ENCODE measurements at regions not wholly inside any gene's neighbourhood (a gene's known extent, or its start where the extent isn't known, plus 50 kb on each side); places are given as distances from the start of the nearest gene placed in this dataset.
"Not testable (repeated sequence)": the region's sequence is repeated elsewhere in the genome, so short reads cannot be mapped to it uniquely, and the experiment has no call there.

DNA sequence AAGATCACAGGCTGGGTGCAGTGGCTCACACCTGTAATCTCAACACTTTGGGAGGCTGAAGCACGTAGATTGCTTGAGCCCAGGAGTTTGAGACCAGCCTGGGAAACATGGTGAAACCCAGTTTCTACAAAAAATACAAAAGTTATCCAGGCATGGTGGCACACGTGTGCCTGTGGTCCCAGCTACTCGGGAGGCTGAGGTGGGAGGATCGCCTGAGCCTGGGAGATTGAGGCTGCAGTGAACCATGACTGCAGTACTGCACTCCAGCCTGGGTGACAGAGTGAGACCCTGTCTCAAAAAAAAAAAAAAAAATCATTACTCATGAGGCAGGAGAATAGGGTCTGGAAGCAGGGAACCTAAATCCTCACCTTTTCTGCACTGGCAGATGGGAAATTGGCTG lies 79.1 kb upstream of the CLDN5 start:
- not testable (repeated sequence) for DNase-seq

DNA sequence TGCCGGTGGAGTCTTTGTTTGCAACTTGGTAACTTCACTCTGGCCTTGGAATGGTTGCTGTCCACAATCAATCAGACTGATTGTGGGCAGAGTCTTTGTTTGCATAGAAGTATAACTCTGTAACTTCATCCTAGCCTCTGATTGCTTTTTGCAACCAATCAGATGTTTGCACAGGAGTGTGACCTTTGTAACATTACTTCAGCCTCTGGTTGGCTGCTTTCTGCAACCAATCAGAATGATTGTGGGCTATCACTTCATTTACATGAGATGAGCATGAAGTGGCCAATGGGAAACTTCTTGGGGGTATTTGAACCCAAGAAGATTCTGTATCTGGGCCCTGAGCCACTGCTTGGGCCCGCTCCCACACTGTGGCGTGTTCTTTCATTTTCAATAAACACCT lies 79.6 kb upstream of the CLDN5 start:
- DNase-seq, result no peak

DNA sequence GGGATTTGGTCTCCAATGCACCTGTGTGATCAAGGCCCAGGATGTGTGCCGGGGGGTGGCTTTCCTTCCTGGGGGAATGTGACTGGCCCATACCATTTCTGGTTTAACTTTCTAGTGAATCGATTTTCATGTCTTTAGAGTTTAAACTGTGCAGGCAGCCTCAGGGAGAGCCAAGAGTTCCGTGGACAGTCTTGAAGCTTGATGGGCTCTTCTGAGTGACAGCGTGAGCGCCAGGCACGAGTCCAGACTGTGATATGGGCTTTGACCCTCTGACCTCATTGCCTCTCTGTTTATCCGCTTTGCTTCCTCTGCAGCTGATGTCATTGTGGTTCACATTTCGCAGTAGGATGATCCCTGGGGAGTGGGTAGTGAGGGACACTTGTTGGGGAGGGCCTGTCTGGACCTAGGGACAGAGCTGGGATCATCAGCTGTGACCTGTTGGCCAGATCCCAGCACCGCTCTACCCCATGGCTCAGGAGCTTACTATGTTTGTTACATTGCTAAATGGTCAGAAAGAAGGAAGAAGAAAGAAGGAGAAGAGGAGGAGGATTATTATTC lies 80.6 kb upstream of the CLDN5 start:
- DNase-seq, result no peak

DNA sequence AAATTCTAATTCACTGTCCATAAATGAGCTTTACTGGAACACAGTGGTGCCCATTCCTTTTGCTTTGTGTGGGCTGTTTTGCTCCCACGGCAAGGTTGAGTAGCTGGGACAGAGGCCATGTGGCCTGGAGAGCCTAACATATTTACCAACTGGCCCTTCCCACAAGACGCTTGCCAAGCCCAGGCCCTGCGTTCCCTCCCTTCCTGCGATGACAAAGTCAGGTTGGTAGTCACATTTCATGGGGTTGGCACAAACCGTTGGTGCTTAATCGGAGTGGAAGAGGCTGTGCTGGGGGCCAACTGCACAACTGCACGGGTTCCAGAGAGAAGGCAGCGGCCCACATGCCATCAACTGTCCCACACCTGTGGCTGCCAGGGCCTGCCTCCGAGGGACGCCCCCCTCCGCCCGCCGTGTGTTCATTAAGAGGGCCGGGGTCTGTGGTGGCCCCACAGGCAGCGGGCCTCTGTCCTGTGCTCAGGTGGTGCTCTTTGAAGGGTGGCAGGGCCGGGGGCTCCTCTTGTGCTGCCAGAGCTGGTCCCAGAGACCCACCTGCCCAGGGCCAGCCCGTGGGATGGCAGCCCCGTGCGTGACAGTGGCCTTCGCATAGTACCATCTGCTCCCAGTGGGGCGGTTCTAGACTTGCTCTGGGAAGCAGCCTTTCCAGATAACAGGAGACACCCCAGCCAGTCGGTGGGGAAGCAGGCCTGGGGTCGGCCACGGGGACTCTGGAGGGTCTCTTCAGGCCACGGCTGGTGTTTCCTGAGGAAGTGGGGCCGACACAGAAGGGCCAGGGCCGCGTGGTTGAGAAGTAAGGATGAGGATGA lies 81.5 kb upstream of the CLDN5 start:
- DNase-seq, result no peak

DNA sequence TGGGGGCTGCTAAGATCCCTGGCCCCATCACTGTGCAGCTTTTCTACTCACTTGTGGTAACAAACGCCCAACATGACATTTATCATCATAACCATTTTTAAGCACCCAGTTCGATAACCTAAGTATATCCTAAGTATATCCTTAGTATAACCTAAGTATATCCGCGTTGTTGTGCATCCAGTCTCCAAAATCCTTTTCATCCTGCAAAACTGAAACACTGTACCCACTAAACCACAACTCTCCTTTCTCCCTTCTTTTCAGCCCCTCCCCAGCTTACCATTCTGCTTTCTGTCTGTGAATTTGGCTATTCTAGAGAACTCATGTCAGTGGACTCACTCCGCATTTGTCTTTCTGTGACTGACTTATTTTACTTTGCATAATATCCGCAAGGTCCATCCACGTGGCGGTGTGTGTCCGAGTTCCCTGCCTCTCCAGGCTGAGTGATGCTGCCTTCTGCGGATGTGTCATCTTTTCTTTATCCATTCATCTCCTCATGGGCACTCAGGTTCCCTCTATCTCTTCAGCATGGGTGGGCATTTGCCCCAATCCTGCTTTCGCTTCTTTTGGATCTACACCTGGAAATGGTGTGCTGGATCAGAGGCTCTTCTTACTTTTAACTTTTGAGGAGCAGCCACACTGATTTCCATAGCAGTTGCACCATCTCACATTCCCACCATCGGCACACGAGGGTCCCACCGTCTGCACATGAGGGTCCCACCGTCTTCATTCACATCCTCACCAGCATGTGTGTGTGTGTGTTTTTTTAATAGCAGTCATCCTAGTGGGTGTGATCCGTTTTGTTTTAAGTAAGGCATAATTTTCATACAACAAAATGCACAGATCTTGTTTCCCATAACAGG lies 82.4 kb upstream of the CLDN5 start:
- DNase-seq, result no peak

DNA sequence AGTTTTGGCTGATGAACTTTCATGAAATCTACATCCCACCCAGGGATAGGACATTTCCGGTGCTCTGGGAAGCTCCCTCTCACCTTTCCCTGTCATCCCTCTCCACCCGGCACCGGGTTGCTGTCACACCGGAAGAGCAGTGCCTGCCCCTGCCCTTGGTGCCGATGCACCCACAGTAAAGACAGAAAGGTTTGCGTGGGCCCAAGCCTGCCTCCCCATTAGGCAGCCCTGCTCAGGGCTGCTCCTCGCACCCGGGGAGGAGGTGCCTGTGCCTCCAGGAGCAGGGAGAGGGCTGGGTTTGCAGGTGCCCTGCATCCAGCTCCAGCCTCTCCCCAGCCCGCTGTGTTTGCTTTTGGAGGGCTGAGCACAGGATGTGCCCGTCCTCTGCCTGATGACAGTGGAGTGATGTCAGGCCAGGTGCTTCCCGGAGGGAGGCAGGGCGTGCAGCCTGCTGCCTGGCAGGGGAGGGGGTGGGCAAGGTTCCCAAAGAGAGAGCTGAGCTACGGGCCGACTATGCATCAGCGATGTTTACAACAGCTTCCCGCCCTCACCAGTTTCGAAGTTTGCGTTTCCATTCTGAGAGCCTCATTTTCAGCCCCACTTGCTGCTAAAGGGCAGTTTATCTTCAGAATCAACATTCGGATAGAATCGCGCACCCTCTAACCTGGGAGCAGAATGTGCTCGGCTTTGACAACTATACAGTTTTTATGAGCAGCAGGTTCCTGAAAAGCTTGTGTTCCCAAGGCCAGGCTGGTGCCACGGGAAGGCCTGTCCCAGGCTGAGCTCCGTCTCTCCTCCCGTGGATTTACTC lies 83.2 kb upstream of the CLDN5 start:
- peak; percentile 75 for DNase-seq

DNA sequence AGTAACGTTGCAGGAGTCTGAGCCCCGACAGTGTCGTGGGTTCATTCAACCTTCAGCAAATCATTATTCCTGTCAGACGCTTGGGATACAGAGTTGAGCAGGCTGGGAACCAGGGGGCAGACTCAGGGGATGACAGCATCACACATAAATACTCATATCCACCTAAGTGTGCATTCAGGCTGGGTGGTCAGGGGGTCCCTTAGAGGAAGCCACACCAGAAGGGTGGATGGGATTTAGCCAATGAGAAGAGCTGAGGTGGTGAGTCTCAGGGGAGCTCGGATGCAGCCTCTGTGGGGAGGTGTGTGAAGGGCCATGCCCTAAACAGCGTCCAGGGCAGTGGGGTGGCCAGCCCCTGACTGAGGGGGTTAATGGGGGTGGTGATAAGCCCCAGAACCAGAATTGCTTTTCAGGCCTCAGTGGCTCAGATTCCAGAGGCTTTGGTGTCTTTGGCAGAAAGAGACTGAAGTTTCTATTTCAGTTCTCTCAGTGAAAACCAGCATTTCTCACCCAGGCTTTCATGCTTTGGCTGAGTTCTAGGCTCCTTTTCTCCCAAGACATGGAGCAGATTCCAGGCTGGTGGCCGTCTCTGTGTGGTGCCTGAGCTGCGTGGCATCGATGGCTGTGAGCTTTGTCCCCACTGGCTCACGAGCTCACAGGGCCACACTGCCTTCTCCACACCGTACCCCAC lies 83.9 kb upstream of the CLDN5 start:
- no peak for DNase-seq

DNA sequence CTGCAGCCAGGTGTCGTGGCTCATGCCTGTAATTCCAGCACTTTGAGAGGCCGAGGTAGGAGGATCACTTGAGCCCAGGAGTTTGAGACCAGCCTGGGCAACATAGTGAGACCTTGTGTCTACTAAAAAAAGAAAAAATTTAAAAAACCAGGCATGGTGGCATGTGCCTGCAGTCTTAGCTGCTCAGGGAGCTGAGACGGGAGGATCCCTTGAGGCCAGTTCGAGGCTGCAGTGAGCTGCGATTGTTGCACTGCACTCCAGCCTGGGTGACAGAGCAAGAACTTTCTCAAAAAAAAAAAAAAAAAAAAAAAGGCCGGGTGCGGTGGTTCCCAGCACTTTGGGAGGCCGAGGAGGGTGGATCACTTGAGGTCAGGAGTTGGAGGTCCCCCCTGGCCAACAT lies 85.5 kb upstream of the CLDN5 start:
- DNase-seq, result not testable (repeated sequence)

DNA sequence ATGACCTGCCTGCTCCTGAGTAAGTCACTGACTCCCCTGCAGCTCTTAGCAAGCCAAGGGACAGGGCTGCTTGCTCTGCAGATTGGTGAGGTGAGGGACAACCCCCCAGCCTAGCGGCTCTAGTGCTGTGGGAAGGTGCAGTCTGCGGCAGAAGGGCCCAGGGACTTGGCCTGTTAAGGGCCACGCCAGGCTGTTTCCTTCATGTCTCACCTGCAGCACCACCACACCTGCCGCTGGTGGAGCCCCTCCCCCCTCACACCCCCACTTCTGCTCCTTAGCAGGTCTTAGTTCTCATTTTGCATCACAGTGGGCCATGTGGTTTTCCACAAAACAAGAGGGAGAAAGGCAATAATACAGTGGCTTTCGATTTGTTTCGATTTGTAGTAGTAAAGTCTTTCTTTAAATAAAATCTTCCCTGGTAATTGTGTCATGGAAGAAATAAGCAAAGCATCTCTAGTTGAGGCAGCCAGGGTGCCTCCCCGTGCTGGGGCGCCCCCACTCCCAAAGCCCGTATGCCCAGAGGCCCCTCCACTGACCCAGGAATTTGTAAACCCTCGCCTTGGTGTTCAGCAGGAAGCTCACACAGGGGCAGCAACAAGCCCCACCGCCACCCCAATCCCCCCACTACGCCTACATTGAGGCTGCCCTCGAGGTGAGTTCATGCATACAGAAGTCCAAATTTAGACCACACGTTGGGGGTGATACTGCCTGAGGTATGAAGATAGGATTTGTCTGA lies 86.5 kb upstream of the CLDN5 start:
- DNase-seq, result peak; percentile 66

DNA sequence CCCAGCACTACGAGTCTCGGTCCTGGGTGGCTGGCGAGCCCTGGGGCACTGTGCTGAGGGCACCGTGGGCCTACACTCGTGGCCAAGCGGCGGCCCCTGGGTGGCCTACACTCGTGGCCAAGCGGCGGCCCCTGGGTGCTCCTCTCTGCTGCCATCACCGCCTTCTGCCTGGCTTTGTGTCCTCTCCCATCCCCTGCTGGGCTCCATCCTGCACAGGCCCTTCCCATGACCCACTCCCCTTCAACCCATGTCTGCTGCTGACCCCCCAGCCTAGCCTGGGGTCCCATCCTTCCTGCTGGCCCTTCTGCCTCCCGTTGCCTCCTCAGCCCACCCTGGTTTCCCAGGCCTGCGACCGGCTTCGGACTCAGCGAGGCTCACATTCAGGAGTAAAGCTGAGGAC lies 87.4 kb upstream of the CLDN5 start:
- no peak for DNase-seq

DNA sequence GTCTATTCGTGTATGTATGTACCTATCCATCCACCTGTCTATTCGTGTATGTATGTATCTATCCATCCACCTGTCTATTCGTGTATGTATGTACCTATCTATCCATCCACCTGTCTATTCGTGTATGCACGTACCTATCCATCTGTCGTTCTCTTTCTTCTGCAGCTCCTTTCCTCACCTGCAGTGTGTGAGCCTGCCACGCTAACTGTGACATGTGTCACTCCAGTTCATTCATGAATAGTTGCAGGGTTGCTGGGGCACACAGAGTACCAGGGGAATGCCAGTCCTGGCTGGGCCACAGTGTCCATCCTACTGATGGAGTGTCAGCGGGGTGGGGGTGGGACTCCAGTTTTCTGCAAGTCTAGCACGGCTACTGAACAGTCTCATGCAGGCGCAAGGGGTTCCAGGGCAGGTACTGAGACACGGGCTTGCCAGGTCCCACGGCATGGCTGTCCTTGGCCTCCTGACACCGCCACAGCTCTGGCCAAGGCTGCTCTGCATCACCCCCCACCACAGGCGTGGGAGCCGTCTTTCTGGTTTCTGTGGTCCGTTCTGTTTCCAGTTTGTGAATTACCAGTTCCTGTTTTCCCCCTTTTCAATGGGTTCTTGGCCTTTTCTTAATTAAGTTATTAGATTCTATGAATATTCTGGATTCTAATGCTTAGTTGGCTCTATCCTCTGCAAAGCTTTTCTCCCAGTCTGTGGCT lies 88.8 kb upstream of the CLDN5 start:
- no peak for DNase-seq

DNA sequence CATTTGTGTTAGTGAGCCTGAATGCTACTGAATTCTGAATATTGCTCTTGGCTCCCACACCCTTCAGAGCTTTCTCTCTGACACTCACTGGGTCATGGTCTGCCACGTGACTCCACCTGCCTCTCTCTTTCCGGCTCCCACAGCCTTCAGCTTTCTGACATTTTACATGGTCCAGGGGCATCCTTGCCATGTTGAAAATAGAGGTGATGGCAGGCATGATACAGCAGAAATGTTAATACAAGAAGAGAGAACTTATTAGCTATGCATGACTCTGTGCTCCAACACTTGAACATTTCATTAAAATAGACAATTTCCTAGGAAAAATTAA lies 90.3 kb upstream of the CLDN5 start:
- DNase-seq, result no peak

DNA sequence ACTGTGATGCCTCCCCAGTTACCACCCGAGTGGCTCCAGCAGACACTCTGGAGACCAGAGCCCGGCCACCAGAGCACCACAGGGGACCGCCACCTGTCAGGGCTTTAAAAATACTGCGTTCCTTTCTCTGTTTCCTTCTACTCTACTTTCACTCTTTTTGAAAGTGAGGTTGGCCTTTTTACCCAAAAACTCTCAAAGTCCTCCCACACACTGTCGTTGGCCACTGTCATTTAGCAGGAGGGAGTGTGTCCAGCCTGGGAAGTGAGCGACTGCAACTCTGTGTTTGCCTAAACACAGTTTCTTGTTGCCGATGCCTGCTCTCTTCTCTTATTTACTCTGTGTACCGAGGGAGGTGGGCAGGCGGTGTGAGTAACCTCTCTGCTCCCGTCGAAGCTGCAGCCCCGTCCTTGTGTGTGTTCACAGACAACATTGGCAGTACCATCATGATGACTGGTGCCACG lies 90.8 kb upstream of the CLDN5 start:
- DNase-seq, result no peak

DNA sequence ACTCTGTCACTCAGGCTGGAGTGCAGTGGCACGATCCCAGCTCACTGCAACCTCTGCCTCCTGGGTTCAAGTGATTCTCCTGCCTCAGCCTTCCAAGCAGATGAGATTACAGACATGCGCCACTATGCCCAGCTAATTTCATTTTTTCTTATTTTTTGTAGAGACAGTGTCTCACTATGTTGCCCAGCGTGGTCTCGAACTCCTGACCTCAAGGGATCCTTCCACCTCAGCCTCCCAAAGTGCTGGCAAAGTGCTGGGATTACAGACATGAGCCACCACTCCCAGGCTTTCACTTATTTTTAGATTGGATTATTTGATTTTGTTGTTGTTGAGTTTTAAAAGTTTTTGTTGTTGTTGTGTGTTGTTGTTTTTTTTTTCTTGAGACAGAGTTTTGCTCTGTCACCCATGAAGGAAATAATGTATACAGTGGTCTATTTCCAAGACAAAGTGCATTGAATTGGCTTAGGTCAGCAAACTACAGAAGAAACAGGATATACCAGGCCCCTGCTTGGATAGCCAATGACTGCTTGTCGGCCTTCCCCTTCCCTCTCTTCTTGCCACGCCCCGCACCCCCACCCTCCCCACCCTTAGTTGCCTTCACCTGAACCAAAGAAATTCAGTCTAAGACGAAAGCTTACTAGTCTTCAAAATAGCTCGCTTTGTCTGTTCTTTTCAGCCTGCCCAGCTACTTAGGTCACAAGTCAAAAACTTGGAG lies 91.8 kb upstream of the CLDN5 start:
- no peak for DNase-seq

DNA sequence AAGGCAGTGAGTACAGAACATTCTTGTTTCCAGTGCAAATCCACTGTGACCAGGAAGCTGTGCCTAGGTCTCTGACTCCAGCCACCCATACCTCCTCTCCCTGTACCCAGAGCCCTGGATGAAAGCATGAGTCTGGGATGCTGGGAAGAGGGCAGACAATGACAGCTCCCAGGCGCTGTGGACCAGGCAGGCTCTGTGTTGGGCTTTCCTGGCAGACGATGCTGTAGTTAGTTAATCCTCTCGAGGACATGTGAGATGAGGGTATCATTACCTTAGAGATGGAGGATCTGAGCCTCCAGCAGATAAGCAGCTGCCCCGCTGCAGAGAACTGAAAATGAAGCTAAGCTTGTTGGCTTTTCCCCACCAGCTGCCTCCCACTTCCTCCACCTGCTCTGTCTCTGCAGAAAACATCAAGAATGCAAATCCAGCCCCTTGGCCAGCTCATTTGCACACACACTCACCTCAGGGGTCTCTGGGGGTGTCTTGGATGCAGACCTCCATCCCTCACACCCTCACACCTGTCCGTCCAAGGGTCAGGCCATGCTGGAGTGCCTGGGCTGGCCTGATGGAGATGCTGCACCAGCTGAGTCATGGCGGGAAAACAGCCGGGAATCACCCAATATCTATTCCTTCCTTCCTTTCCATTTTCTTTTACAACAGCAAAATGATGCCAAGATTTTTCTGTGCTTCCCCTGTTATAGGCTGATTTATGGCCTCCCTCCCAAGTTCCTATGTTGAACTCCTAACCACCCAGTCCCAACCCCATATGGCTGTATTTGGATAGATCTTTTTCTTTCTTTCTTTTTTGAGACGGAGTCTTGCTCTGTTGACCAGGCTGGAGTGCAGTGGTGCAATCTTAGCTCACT lies 94.9 kb upstream of the SEPTIN5 start:
- no peak for DNase-seq

DNA sequence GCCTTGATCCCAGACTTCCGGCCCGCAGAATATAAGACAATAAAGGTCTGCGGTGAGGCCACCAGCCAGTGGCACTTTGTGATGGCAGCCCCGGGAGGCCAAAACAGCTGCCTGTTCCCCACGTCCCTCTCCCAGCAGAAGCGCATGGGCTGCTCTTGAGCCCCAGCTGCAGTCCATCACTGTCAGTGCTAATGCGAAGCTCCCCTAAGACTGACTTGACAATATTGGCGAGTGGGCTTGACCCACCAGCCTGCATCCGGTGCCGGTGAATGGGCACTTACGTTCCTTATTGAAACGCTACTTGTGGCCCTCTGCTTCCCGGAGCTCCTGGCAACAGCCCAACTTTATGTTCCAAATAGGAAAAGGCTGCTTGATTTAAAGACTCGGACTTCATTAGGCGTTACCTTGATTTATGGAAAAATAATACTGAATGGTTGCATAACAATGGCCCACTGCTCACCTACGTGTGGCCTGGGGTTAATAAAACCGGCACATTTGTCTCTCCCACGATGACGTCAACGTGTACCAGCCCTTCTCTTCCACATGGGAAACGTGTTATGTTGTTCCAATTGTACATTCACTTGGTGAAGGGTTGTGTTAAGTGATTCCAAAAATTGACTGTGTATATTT lies 93.4 kb upstream of the SEPTIN5 start:
- DNase-seq, result no peak

DNA sequence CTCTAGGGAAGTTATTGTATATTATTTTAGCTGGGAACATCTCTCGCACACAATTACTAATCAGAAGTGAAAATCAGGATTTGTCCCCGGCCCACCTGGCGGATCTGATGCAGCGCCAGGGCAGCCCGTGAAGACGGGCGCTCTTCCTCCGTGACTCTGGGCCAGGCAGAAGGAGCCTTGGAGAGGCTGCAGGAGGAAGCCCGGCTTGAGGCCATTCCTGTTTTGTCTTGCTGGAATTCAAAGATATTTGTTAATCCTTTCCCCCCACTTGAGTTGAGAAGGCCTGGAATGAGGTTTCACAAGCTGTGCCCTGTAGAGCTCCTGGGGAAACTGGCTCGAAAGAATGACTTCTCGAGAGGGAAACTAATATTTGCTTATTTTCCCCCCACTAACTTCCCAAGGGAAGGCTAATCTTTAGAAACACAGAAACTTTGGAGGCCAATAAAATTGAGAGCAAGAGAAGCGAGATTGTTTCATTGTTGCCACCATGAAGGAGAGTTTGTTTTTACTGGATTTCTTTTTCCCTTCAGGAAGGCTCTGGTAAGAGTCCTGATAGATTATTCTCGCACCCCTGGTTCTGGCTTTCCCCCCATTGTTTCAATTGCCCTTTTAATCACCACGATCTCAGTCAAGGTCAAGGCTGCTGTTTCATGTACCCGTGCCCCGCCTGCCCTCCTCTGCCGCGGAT lies 92.8 kb upstream of the SEPTIN5 start:
- DNase-seq, result no peak

DNA sequence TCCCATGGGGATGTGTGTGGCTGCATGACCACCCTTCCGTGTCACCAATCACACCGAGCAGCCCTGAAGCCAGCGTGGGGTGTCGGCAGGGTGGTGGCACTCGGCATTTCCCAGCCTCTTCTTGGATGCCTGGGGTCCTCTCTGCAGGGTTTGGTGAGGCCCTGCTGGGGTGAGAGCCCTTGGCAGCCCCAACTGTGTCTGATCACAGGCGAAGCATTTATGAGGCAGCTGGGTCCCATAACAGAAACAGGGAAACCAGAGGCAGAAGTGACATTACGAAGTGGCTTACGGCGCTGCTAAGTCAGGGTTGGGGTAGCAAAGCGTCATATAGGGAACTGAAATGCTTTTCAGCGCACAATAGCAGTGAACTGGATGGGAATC lies 92.3 kb upstream of the SEPTIN5 start:
- no peak for DNase-seq

All from activated CD4-positive, alpha-beta T cell treated with anti-CD3 and anti-CD28 coated beads for 48 hours (primary cell).